Bronchial epithelial cell (primary cell): ENCODE measurements at regions not wholly inside any gene's neighbourhood (a gene's known extent, or its start where the extent isn't known, plus 50 kb on each side); places are given as distances from the start of the nearest gene placed in this dataset.

ENCODE experiments used
- DNase-seq: peaks from one replicate; pipeline ENCODE4 v3.0.0-alpha.2; 2010; ENCODE audit warnings: low read depth
- FAIRE-seq: peaks from 2 replicates; lab custom pipeline; 2011; peaks lifted over from hg19 to GRCh38; lab: Jason Lieb, UNC
- H3K27me3 ChIP-seq: 2 replicates; pipeline ENCODE4 v1.5.1; 2011; ENCODE audit warnings: low read length; ENCODE audit not compliant: control insufficient read depth, insufficient read depth
- H3K36me3 ChIP-seq: 2 replicates; pipeline ENCODE4 v1.5.1; 2011; ENCODE audit warnings: low read length; ENCODE audit not compliant: control insufficient read depth, insufficient read depth
- H3K4me3 ChIP-seq: 2 replicates; pipeline ENCODE4 v1.5.1; 2011; ENCODE audit warnings: mild to moderate bottlenecking, low read depth, low read length, control low read depth
- CTCF ChIP-seq: IDR thresholded peaks from 2 replicates; pipeline ENCODE4 v1.5.1; 2011; ENCODE audit warnings: mild to moderate bottlenecking, moderate library complexity, low read length, control low read depth, inconsistent platforms; ENCODE audit not compliant: insufficient read depth, severe bottlenecking

GRCh38 chr11:96954587-96955242 lies 564.9 kb downstream of the JRKL start:
- TF ChIP-seq CTCF = no peak

GRCh38 chr11:96960476-96960875 lies 570.7 kb downstream of the JRKL start:
- FAIRE-seq (no peak), DNase-seq (no peak)
- no peaks in the 10 kb centered on the region for H3K27me3 ChIP-seq
- no peaks in the 10 kb centered on the region for H3K36me3 ChIP-seq
- no peak for TF ChIP-seq CTCF
- H3K4me3 ChIP-seq = no peak overlapping the region

More at GRCh38 chr11:96954587-96955242, 564.9 kb downstream of the JRKL start:
- FAIRE-seq (no peak), DNase-seq (no peak)
- H3K4me3 ChIP-seq = no peak overlapping the region
- no peaks in the 10 kb centered on the region for H3K27me3 ChIP-seq
- no peaks in the 10 kb centered on the region for H3K36me3 ChIP-seq

- Histone ChIP-seq H3K36me3 (no peaks in the 10 kb centered on the region), H3K27me3 (no peaks in the 10 kb centered on the region), H3K4me3 (no peak overlapping the region)
- TF ChIP-seq CTCF = no peak
- DNase-seq (no peak), FAIRE-seq (no peak)
Observed at GRCh38 chr11:96960926-96961325, 571.1 kb downstream of the JRKL start.

- TF ChIP-seq CTCF = no peak
- Histone ChIP-seq H3K36me3 (no peaks in the 10 kb centered on the region), H3K27me3 (no peaks in the 10 kb centered on the region), H3K4me3 (no peak overlapping the region)
- DNase-seq = no peak
- no peak for FAIRE-seq
Observed at GRCh38 chr11:96961931-96962330, 572.1 kb downstream of the JRKL start.

GRCh38 chr11:96963375-96963774 lies 573.6 kb downstream of the JRKL start:
- no peaks in the 10 kb centered on the region for H3K36me3 ChIP-seq
- no peak for TF ChIP-seq CTCF
- no peak for FAIRE-seq
- H3K4me3 ChIP-seq = no peak overlapping the region
- H3K27me3 ChIP-seq = no peaks in the 10 kb centered on the region
- no peak for DNase-seq

GRCh38 chr11:96964661-96965060 lies 574.8 kb downstream of the JRKL start:
- TF ChIP-seq CTCF = no peak
- FAIRE-seq (no peak), DNase-seq (no peak)
- Histone ChIP-seq H3K4me3 (no peak overlapping the region), H3K36me3 (no peaks in the 10 kb centered on the region), H3K27me3 (no peaks in the 10 kb centered on the region)
